ENCODE measurements at regions not wholly inside any gene's neighbourhood (a gene's known extent, or its start where the extent isn't known, plus 50 kb on each side); places are given as distances from the start of the nearest gene placed in this dataset.
"Not testable (repeated sequence)": the region's sequence is repeated elsewhere in the genome, so short reads cannot be mapped to it uniquely, and the experiment has no call there.

GRCh38 chr14:87264272-87264785, 728.7 kb downstream of the GALC start:
- ChIA-PET POLR2A (interaction anchor here (0.7 kb wide), 1 partner anchor 27 kb away, joined by 3 read pairs; no protein-coding TSS in a partner anchor), CTCF (no interaction called here)
- DNase-seq (ENCODE audit: low read depth, low spot score) = no peak
- H3K4me3 ChIP-seq (ENCODE audit: low read depth, low read length) = no peak overlapping the region
- TF ChIP-seq CTCF (IDR thresholded peaks at IDR 0.05; ENCODE audit: insufficient read depth, low read length, missing control alignments) = no peak

- CTCF ChIA-PET = no interaction called here
- no peak for DNase-seq (ENCODE audit: low read depth, low spot score)
- H3K4me3 ChIP-seq (ENCODE audit: low read depth, low read length) = no peak overlapping the region
- POLR2A ChIA-PET = no interaction called here
- no peak for TF ChIP-seq CTCF (IDR thresholded peaks at IDR 0.05; ENCODE audit: insufficient read depth, low read length, missing control alignments)
Measured at GRCh38 chr14:87261621-87262020, 731.4 kb downstream of the GALC start.

DNA sequence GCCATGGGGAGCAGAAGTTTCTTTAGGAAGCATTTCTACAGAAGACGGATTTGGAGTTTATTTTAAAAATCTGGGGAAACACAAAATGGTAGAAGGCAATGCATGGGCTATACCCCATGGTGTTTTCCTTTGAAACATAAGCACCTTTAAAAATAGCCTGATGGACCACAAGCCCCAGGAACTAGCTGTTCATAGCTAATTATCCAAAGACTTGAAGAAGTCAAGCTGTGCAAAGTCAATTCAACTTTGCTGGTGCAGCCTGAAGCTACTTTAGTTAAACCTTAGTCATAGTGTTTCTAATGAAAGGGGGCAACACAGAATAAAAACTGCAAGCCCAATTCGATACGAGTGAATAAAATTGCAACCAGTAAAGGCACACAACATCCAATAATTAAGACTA, 732.5 kb downstream of the GALC start:
- POLR2A ChIA-PET = no interaction called here
- no peak for TF ChIP-seq CTCF (IDR thresholded peaks at IDR 0.05; ENCODE audit: insufficient read depth, low read length, missing control alignments)
- CTCF ChIA-PET = no interaction called here
- no peak overlapping the region for H3K4me3 ChIP-seq (ENCODE audit: low read depth, low read length)
- DNase-seq (ENCODE audit: low read depth, low spot score) = no peak

GRCh38 chr14:87257421-87257820, 735.6 kb downstream of the GALC start:
- no peak for DNase-seq (ENCODE audit: low read depth, low spot score)
- no peak overlapping the region for H3K4me3 ChIP-seq (ENCODE audit: low read depth, low read length)
- POLR2A ChIA-PET = no interaction called here
- TF ChIP-seq CTCF (IDR thresholded peaks at IDR 0.05; ENCODE audit: insufficient read depth, low read length, missing control alignments) = no peak
- CTCF ChIA-PET = no interaction called here

- TF ChIP-seq CTCF (IDR thresholded peaks at IDR 0.05; ENCODE audit: insufficient read depth, low read length, missing control alignments) = no peak
- ChIA-PET CTCF (no interaction called here), POLR2A (no interaction called here)
- no peak overlapping the region for H3K4me3 ChIP-seq (ENCODE audit: low read depth, low read length)
- DNase-seq (ENCODE audit: low read depth, low spot score) = no peak
Measured at GRCh38 chr14:87255058-87255457, 737.9 kb downstream of the GALC start.

DNA sequence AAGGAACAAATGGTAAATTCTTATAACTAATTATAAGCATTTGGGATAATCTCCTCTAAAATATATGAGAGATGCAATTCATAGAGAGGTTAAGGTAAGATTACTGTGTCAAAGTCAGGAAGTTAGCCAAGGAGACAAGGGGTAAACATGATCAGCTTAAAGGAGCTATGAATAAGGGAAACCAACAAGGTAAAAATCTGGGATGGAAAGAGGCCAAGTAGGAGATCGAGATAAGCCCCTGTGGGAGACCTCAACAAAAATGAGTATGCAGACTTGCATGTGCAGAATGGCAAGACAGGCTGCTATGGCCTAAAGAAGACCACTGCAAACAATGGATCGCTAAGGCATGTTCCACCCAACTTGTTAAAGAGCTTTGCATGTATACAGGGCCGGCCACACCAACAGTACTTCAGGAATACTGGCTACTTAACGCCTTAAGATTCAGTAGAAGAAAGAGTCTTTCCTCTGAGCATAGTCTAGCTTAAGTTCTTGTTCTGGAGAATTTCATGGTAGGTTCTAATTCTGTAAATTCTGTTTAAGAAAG, 738.6 kb downstream of the GALC start:
- ChIA-PET CTCF (no interaction called here), POLR2A (no interaction called here)
- TF ChIP-seq CTCF (IDR thresholded peaks at IDR 0.05; ENCODE audit: insufficient read depth, low read length, missing control alignments) = no peak

DNA sequence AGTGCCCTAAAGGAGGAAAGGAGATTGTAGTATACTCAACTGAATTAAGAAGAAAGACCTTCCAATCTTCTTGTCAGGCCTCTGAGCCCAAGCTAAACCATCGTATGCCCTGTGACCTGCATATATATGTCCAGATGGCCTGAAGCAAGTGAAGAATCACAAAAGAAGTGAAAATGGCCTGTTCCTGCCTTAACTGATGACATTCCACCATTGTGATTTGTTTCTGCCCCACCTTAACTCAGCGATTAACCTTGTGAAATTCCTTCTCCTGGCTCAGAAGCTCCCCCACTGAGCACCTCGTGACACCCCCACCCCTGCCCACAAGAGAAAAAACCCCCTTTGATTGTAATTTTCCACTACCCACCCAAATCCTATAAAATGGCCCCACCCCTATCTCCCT, 739.2 kb downstream of the GALC start:
- POLR2A ChIA-PET; CTCF ChIA-PET; H3K4me3 ChIP-seq (ENCODE audit: low read depth, low read length); DNase-seq (ENCODE audit: low read depth, low spot score): not testable (repeated sequence)

More for the DNA sequence above, 738.6 kb downstream of the GALC start:
- no peak for DNase-seq (ENCODE audit: low read depth, low spot score)
- H3K4me3 ChIP-seq (ENCODE audit: low read depth, low read length) = no peak overlapping the region

All from AG04449 (cell line).